B cell (primary cell): ENCODE measurements at regions not wholly inside any gene's neighbourhood (a gene's known extent, or its start where the extent isn't known, plus 50 kb on each side); places are given as distances from the start of the nearest gene placed in this dataset.

Source experiments
- ATAC-seq: fragments of 200-7000 bp; cut with Tn5 transposase; one replicate; pipeline ENCODE4 v1.10.0; 2021; ENCODE audit warnings: low read depth, mild to moderate bottlenecking, moderate number of reproducible peaks, moderate library complexity
- CTCF ChIA-PET: fragments of 350-600 bp; sonication (Branson Sonifier 250); formaldehyde crosslinking; loops from one replicate; lab custom pipeline; 2021; ENCODE audit warnings: antibody characterized with exemption, inconsistent platforms; lab: Charles Lee
- POLR2A ChIA-PET: fragments of 350-600 bp; sonication (Branson Sonifier 250); formaldehyde crosslinking; loops from one replicate; lab custom pipeline; 2021; ENCODE audit warnings: antibody characterized with exemption; lab: Charles Lee
- DNase-seq: peaks from one replicate; pipeline ENCODE4 v3.0.0; 2013
- H2AFZ ChIP-seq: 2 replicates; pipeline ENCODE4 v1.6.1; 2012; ENCODE audit warnings: mild to moderate bottlenecking, low read depth, low read length; ENCODE audit not compliant: insufficient read depth, poor library complexity, severe bottlenecking
- H3K27ac ChIP-seq, 2 donors: 1 replicate in 1 of 2; 2 replicates in 1 of 2; pipeline ENCODE4 v1.5.1; 2012 to 2013; ENCODE audit warnings: low read length in 2 of 2, mild to moderate bottlenecking in 2 of 2, moderate library complexity in 1 of 2
- H3K27me3 ChIP-seq, 4 experiments: fragments of 200-600 bp in 1 of 4; sonication (generic) in 1 of 4; replicated peaks in 1 of 4; 1 replicate in 2 of 4; 2 replicates in 2 of 4; pipeline versions ENCODE4 v1.6.1 to v1.7.0; 2013 to 2016; ENCODE audit warnings: low read length in 3 of 4, mild to moderate bottlenecking in 2 of 4, mixed read lengths in 1 of 4, moderate library complexity in 1 of 4; ENCODE audit not compliant: insufficient read depth in 4 of 4, control insufficient read depth in 3 of 4; ENCODE audit errors: control extremely low read depth in 1 of 4
- H3K36me3 ChIP-seq, 2 experiments: replicated peaks in 1 of 2; 1 replicate in 1 of 2; 2 replicates in 1 of 2; pipeline versions ENCODE4 v1.6.1 to v1.7.1; 2013; ENCODE audit warnings: low read length in 1 of 2; ENCODE audit not compliant: insufficient read depth in 2 of 2, control insufficient read depth in 1 of 2; ENCODE audit errors: control extremely low read depth in 1 of 2, extremely low read depth in 1 of 2
- H3K4me1 ChIP-seq, 2 donors: fragments of 200-600 bp in 1 of 2; sonication (generic) in 1 of 2; 1 replicate in 1 of 2; 2 replicates in 1 of 2; pipeline versions ENCODE4 v1.5.1 to v1.6.1; 2013 to 2017; ENCODE audit warnings: low read length in 2 of 2; ENCODE audit not compliant: control insufficient read depth in 2 of 2, insufficient read depth in 2 of 2
- H3K4me2 ChIP-seq: replicated peaks from 2 replicates; pipeline ENCODE3; 2012; ENCODE audit warnings: mild to moderate bottlenecking, low read depth, low read length; ENCODE audit not compliant: poor library complexity, severe bottlenecking
- H3K4me3 ChIP-seq, 5 experiments: fragments of 200-600 bp in 1 of 5; sonication (generic) in 1 of 5; 1 replicate in 3 of 5; 2 replicates in 2 of 5; pipeline versions ENCODE4 v1.5.1 to v1.7.0; 2011 to 2016; ENCODE audit warnings: low read length in 4 of 5, mild to moderate bottlenecking in 4 of 5, low read depth in 2 of 5, control low read depth in 1 of 5, moderate library complexity in 1 of 5; ENCODE audit not compliant: insufficient read depth in 1 of 5; ENCODE audit errors: control extremely low read depth in 1 of 5, extremely low read depth in 1 of 5
- H3K79me2 ChIP-seq: fragments of 200-600 bp; sonication (generic); one replicate; pipeline ENCODE4 v1.6.0; 2016; ENCODE audit warnings: low read length; ENCODE audit not compliant: control insufficient read depth, insufficient read depth
- H3K9ac ChIP-seq: fragments of 200-600 bp; sonication (generic); 2 replicates; pipeline ENCODE4 v1.6.1; 2017; ENCODE audit warnings: mild to moderate bottlenecking, low read length, moderate library complexity
- H3K9me3 ChIP-seq, 3 donors: one replicate each; pipeline versions ENCODE4 v1.6.1 to v1.7.1; 2013; ENCODE audit warnings: low read length in 2 of 3; ENCODE audit not compliant: control insufficient read depth in 2 of 3, insufficient read depth in 1 of 3; ENCODE audit errors: control extremely low read depth in 1 of 3
- H4K20me1 ChIP-seq: 2 replicates; pipeline ENCODE4 v1.6.0; 2012; ENCODE audit warnings: mild to moderate bottlenecking, low read length; ENCODE audit not compliant: insufficient read depth, control insufficient read depth, poor library complexity, severe bottlenecking
- H3K27ac Mint-ChIP-seq: one replicate; pipeline ENCODE4 v1.8.0; 2021; ENCODE audit warnings: mixed read lengths
- H3K27me3 Mint-ChIP-seq: one replicate; pipeline ENCODE4 v1.8.0; 2021; ENCODE audit warnings: mixed read lengths
- H3K4me1 Mint-ChIP-seq: one replicate; pipeline ENCODE4 v1.8.0; 2021; ENCODE audit warnings: mixed read lengths
- H3K4me3 Mint-ChIP-seq: one replicate; pipeline ENCODE4 v1.8.0; 2021; ENCODE audit warnings: mixed read lengths
- H3K9me3 Mint-ChIP-seq: one replicate; pipeline ENCODE4 v1.8.0; 2022; ENCODE audit warnings: mixed read lengths; ENCODE audit not compliant: insufficient read depth
- EZH2 ChIP-seq: IDR thresholded peaks from 2 replicates; pipeline ENCODE4 v1.6.1; 2012; ENCODE audit warnings: borderline replicate concordance, low read depth, mild to moderate bottlenecking, moderate library complexity, low read length; ENCODE audit not compliant: insufficient read depth, poor library complexity, severe bottlenecking
- WGBS: methylation state at CpG from one replicate; pipeline ENCODE4 v1.1.5; 2013; ENCODE audit warnings: missing lambda C conversion rate; ENCODE audit not compliant: insufficient coverage; 5-methylcytosine and 5-hydroxymethylcytosine counted together
- intact Hi-C: fragments of 100-400 bp; cut with micrococcal nuclease; formaldehyde crosslinking; loops from one replicate; pipeline ENCODE4 v1.10.0; 2022
- TF ChIP-seq, protein P1 (sequence below): fragments of 200-600 bp; IDR thresholded peaks from one replicate; pipeline ENCODE4 v1.8.0; 2022; ENCODE audit warnings: antibody characterized with exemption, mild to moderate bottlenecking

DNA sequence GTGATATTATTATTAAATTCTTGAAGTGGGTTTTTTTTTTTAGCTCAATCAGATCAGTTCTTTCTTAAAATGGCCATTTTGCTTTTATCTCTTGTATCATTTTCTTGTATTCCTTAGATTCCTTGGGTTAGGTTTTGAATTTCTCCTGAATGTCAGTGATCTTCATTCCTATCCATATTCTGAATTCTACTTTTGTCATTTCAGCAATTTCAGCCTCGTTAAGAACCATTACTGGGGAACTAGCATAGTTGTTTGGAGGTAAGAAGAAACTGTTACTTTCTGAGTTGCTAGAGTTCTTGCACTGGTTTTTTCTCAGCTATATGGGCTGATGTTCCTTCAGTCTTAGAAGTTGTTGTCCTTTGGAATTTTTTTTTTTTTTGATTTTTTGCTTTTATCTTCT is 293.1 kb downstream of the MAP2K4 start:
- no peak overlapping the region for H3K27ac Mint-ChIP-seq

DNA sequence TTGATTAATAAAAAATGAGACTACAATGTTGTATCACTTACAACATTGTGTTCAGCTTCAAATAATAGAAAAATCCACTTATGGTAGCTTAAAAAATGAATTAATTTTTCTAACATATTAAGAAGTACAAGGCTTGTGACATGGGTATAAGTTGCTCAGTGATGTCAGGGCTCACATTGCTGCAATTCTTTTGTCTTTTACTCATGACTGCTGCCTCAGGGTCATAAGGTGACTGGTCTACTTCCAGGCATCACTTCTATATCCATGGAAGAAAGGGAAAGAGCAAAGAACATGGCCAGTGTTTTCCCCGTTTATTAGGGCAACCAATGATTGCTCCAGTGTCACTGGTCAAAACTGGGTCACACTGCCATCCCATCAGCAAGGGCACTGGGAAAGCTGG is 295.3 kb downstream of the MAP2K4 start:
- no peak overlapping the region for H3K27ac Mint-ChIP-seq
- intact Hi-C loops: loop anchor here (10.0 kb wide), 1 partner anchor 61 kb away; no protein-coding TSS in a partner anchor
- no CpG with 5 or more reads among the region's 1 CpG for WGBS

More for the DNA sequence above, 293.1 kb downstream of the MAP2K4 start:
- Histone ChIP-seq H3K36me3 (no peaks in the 10 kb centered on the region), H2AFZ (no peak overlapping the region), H3K4me2 (no peak overlapping the region), H3K27me3 (no peaks in the 10 kb centered on the region), H3K4me3 (no peak overlapping the region), H3K4me1 (no peaks in the 10 kb centered on the region), H3K9me3 (peaks cover 0 to 7% (median 7%) of the 10 kb centered on the region in 3 donors), H4K20me1 (no peaks in the 10 kb centered on the region), H3K79me2 (no peaks in the 10 kb centered on the region), H3K9ac (no peak overlapping the region), H3K27ac (no peak overlapping the region)
- ChIA-PET CTCF (interaction anchor here (0.7 kb wide), 1 partner anchor 23 kb away, joined by 3 read pairs; no protein-coding TSS in a partner anchor), POLR2A (no interaction called here)
- Mint-ChIP-seq H3K4me1 (no peaks in the 10 kb centered on the region), H3K27me3 (no peaks in the 10 kb centered on the region), H3K9me3 (peaks cover 18% of the 10 kb centered on the region), H3K4me3 (no peak overlapping the region)
- no peak for TF ChIP-seq EZH2
- TF ChIP-seq, protein P1, sequence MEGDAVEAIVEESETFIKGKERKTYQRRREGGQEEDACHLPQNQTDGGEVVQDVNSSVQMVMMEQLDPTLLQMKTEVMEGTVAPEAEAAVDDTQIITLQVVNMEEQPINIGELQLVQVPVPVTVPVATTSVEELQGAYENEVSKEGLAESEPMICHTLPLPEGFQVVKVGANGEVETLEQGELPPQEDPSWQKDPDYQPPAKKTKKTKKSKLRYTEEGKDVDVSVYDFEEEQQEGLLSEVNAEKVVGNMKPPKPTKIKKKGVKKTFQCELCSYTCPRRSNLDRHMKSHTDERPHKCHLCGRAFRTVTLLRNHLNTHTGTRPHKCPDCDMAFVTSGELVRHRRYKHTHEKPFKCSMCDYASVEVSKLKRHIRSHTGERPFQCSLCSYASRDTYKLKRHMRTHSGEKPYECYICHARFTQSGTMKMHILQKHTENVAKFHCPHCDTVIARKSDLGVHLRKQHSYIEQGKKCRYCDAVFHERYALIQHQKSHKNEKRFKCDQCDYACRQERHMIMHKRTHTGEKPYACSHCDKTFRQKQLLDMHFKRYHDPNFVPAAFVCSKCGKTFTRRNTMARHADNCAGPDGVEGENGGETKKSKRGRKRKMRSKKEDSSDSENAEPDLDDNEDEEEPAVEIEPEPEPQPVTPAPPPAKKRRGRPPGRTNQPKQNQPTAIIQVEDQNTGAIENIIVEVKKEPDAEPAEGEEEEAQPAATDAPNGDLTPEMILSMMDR: no peak
- intact Hi-C loops: loop anchor here (10.0 kb wide), 1 partner anchor 59 kb away; no protein-coding TSS in a partner anchor
- 100% methylated on average over 1 of the region's 1 CpG for WGBS
- no peak for ATAC-seq
- DNase-seq: no peak

More for the DNA sequence above, 295.3 kb downstream of the MAP2K4 start:
- H4K20me1 ChIP-seq: no peaks in the 10 kb centered on the region
- POLR2A ChIA-PET: no interaction called here
- no peaks in the 10 kb centered on the region for H3K79me2 ChIP-seq
- no peak overlapping the region for H3K27ac ChIP-seq
- Mint-ChIP-seq H3K9me3 (peaks cover 18% of the 10 kb centered on the region), H3K4me1 (no peaks in the 10 kb centered on the region), H3K27me3 (no peaks in the 10 kb centered on the region), H3K4me3 (no peak overlapping the region)
- TF ChIP-seq, protein P1: no peak
- no peak for TF ChIP-seq EZH2
- peaks cover 0 to 12% (median 7%) of the 10 kb centered on the region in 3 donors for H3K9me3 ChIP-seq
- no peak overlapping the region for H3K4me3 ChIP-seq
- ATAC-seq: no peak
- H2AFZ ChIP-seq: no peak overlapping the region
- DNase-seq: no peak
- CTCF ChIA-PET: no interaction called here
- no peaks in the 10 kb centered on the region for H3K36me3 ChIP-seq
- H3K4me2 ChIP-seq: no peak overlapping the region
- no peaks in the 10 kb centered on the region for H3K27me3 ChIP-seq
- no peaks in the 10 kb centered on the region for H3K4me1 ChIP-seq
- no peak overlapping the region for H3K9ac ChIP-seq
